ENCODE measurements at regions not wholly inside any gene's neighbourhood (a gene's known extent, or its start where the extent isn't known, plus 50 kb on each side); places are given as distances from the start of the nearest gene placed in this dataset.
"Not testable (repeated sequence)": the region's sequence is repeated elsewhere in the genome, so short reads cannot be mapped to it uniquely, and the experiment has no call there.

- ATAC-seq; H3K4me3 Mint-ChIP-seq; POLR2A ChIA-PET; H3K27me3 Mint-ChIP-seq; DNase-seq; H3K27ac Mint-ChIP-seq; CTCF ChIA-PET; H3K36me3 Mint-ChIP-seq (ENCODE audit: low read depth); H3K4me1 Mint-ChIP-seq; intact Hi-C loops (cut with DNase I, micrococcal nuclease): not testable (repeated sequence)
- H3K9me3 Mint-ChIP-seq (ENCODE audit: low read depth) = peaks cover 24% of the 10 kb centered on the region
Measured at GRCh38 chr6:60574723-60575122, 1711.3 kb downstream of the KHDRBS2 start.

GRCh38 chr6:60572607-60573006, 1713.4 kb downstream of the KHDRBS2 start:
- not testable (repeated sequence) for H3K4me1 Mint-ChIP-seq

GRCh38 chr6:60571293-60572016, 1714.6 kb downstream of the KHDRBS2 start:
- H3K4me1 Mint-ChIP-seq; intact Hi-C loops (cut with DNase I, micrococcal nuclease); H3K4me3 Mint-ChIP-seq; DNase-seq; H3K27ac Mint-ChIP-seq; POLR2A ChIA-PET; ATAC-seq; H3K27me3 Mint-ChIP-seq; H3K36me3 Mint-ChIP-seq (ENCODE audit: low read depth); CTCF ChIA-PET: not testable (repeated sequence)
- peaks cover 20% of the 10 kb centered on the region for H3K9me3 Mint-ChIP-seq (ENCODE audit: low read depth)

More at GRCh38 chr6:60572607-60573006, 1713.4 kb downstream of the KHDRBS2 start:
- H3K9me3 Mint-ChIP-seq (ENCODE audit: low read depth) = peaks cover 21% of the 10 kb centered on the region
- ATAC-seq; intact Hi-C loops (cut with DNase I, micrococcal nuclease); H3K27ac Mint-ChIP-seq; H3K27me3 Mint-ChIP-seq; DNase-seq; POLR2A ChIA-PET; H3K4me3 Mint-ChIP-seq; CTCF ChIA-PET; H3K36me3 Mint-ChIP-seq (ENCODE audit: low read depth): not testable (repeated sequence)

GRCh38 chr6:60570599-60570998, 1715.4 kb downstream of the KHDRBS2 start:
- DNase-seq; H3K27ac Mint-ChIP-seq; H3K27me3 Mint-ChIP-seq; intact Hi-C loops (cut with DNase I, micrococcal nuclease); ATAC-seq; H3K4me1 Mint-ChIP-seq; CTCF ChIA-PET; H3K4me3 Mint-ChIP-seq; POLR2A ChIA-PET; H3K36me3 Mint-ChIP-seq (ENCODE audit: low read depth): not testable (repeated sequence)
- peaks cover 16% of the 10 kb centered on the region for H3K9me3 Mint-ChIP-seq (ENCODE audit: low read depth)

- H3K36me3 Mint-ChIP-seq (ENCODE audit: low read depth); CTCF ChIA-PET; H3K4me1 Mint-ChIP-seq; H3K9me3 Mint-ChIP-seq (ENCODE audit: low read depth); ATAC-seq; POLR2A ChIA-PET; H3K4me3 Mint-ChIP-seq; intact Hi-C loops (cut with DNase I, micrococcal nuclease); DNase-seq; H3K27ac Mint-ChIP-seq; H3K27me3 Mint-ChIP-seq: not testable (repeated sequence)
Measured at GRCh38 chr6:60567447-60568187, 1718.4 kb downstream of the KHDRBS2 start.

GRCh38 chr6:60566387-60566786, 1719.6 kb downstream of the KHDRBS2 start:
- DNase-seq = peak; percentile 5
- intact Hi-C loops (cut with DNase I, micrococcal nuclease); CTCF ChIA-PET; ATAC-seq; POLR2A ChIA-PET; H3K27ac Mint-ChIP-seq; H3K4me1 Mint-ChIP-seq; H3K36me3 Mint-ChIP-seq (ENCODE audit: low read depth); H3K27me3 Mint-ChIP-seq; H3K4me3 Mint-ChIP-seq: not testable (repeated sequence)
- H3K9me3 Mint-ChIP-seq (ENCODE audit: low read depth) = peaks cover 10% of the 10 kb centered on the region

GRCh38 chr6:60559702-60560101, 1726.3 kb downstream of the KHDRBS2 start:
- H3K9me3 Mint-ChIP-seq (ENCODE audit: low read depth); H3K36me3 Mint-ChIP-seq (ENCODE audit: low read depth); H3K27me3 Mint-ChIP-seq; DNase-seq; H3K4me1 Mint-ChIP-seq; ATAC-seq; H3K4me3 Mint-ChIP-seq; POLR2A ChIA-PET; CTCF ChIA-PET; intact Hi-C loops (cut with DNase I, micrococcal nuclease); H3K27ac Mint-ChIP-seq: not testable (repeated sequence)

GRCh38 chr6:60547340-60547739, 1738.7 kb downstream of the KHDRBS2 start:
- H3K4me1 Mint-ChIP-seq; CTCF ChIA-PET; H3K27ac Mint-ChIP-seq; DNase-seq; intact Hi-C loops (cut with DNase I, micrococcal nuclease); POLR2A ChIA-PET; H3K4me3 Mint-ChIP-seq; H3K27me3 Mint-ChIP-seq; H3K36me3 Mint-ChIP-seq (ENCODE audit: low read depth); ATAC-seq: not testable (repeated sequence)
- H3K9me3 Mint-ChIP-seq (ENCODE audit: low read depth) = peaks cover 15% of the 10 kb centered on the region

- DNase-seq; POLR2A ChIA-PET; H3K9me3 Mint-ChIP-seq (ENCODE audit: low read depth); CTCF ChIA-PET; H3K36me3 Mint-ChIP-seq (ENCODE audit: low read depth); H3K27me3 Mint-ChIP-seq; H3K27ac Mint-ChIP-seq; ATAC-seq; intact Hi-C loops (cut with DNase I, micrococcal nuclease); H3K4me3 Mint-ChIP-seq; H3K4me1 Mint-ChIP-seq: not testable (repeated sequence)
Measured at GRCh38 chr6:60524770-60525169, 1761.3 kb downstream of the KHDRBS2 start.

GRCh38 chr6:60477747-60478146, 1808.3 kb downstream of the KHDRBS2 start:
- H3K4me3 Mint-ChIP-seq; DNase-seq; ATAC-seq; H3K4me1 Mint-ChIP-seq; H3K9me3 Mint-ChIP-seq (ENCODE audit: low read depth); CTCF ChIA-PET; H3K36me3 Mint-ChIP-seq (ENCODE audit: low read depth); intact Hi-C loops (cut with DNase I, micrococcal nuclease); H3K27me3 Mint-ChIP-seq; H3K27ac Mint-ChIP-seq; POLR2A ChIA-PET: not testable (repeated sequence)

- ATAC-seq; H3K27me3 Mint-ChIP-seq; H3K4me1 Mint-ChIP-seq; H3K9me3 Mint-ChIP-seq (ENCODE audit: low read depth); intact Hi-C loops (cut with DNase I, micrococcal nuclease); H3K4me3 Mint-ChIP-seq; POLR2A ChIA-PET; CTCF ChIA-PET; H3K27ac Mint-ChIP-seq; DNase-seq; H3K36me3 Mint-ChIP-seq (ENCODE audit: low read depth): not testable (repeated sequence)
Measured at GRCh38 chr6:60473805-60474204, 1812.2 kb downstream of the KHDRBS2 start.

- H3K4me3 Mint-ChIP-seq; CTCF ChIA-PET; H3K9me3 Mint-ChIP-seq (ENCODE audit: low read depth); H3K27ac Mint-ChIP-seq; intact Hi-C loops (cut with DNase I, micrococcal nuclease); ATAC-seq; H3K4me1 Mint-ChIP-seq; H3K27me3 Mint-ChIP-seq; H3K36me3 Mint-ChIP-seq (ENCODE audit: low read depth); DNase-seq; POLR2A ChIA-PET: not testable (repeated sequence)
Measured at GRCh38 chr6:60471426-60471825, 1814.6 kb downstream of the KHDRBS2 start.

All from activated CD4-positive, alpha-beta T cell treated with anti-CD3 and anti-CD28 coated beads for 36 hours (primary cell).